GM19238 (cell line): ENCODE measurements at regions not wholly inside any gene's neighbourhood (a gene's known extent, or its start where the extent isn't known, plus 50 kb on each side); places are given as distances from the start of the nearest gene placed in this dataset.
"Not testable (repeated sequence)": the region's sequence is repeated elsewhere in the genome, so short reads cannot be mapped to it uniquely, and the experiment has no call there.

Experiments
- DNase-seq: peaks from one replicate; pipeline ENCODE4 v3.0.0; 2011; ENCODE audit warnings: low spot score; ENCODE audit not compliant: insufficient read length

- not testable (repeated sequence) for DNase-seq
These were observed 131.8 kb upstream of the RXFP2 start for GRCh38 chr13:31607531-31607930.

GRCh38 chr13:31608780-31609179 is 130.5 kb upstream of the RXFP2 start:
- not testable (repeated sequence) for DNase-seq

- DNase-seq = no peak
These were observed 128.9 kb upstream of the RXFP2 start for GRCh38 chr13:31610270-31610998.

GRCh38 chr13:31611214-31611613 is 128.1 kb upstream of the RXFP2 start:
- DNase-seq = no peak

- no peak for DNase-seq
These were observed 125.3 kb upstream of the RXFP2 start for GRCh38 chr13:31614073-31614472.

- no peak for DNase-seq
These were observed 124.6 kb upstream of the RXFP2 start for GRCh38 chr13:31614704-31615103.

- no peak for DNase-seq
These were observed 114.2 kb upstream of the RXFP2 start for GRCh38 chr13:31625115-31625514.

- no peak for DNase-seq
These were observed 112.1 kb upstream of the RXFP2 start for GRCh38 chr13:31627097-31627845.

- no peak for DNase-seq
These were observed 110.1 kb upstream of the RXFP2 start for GRCh38 chr13:31629085-31629780.

GRCh38 chr13:31631071-31631470 is 108.3 kb upstream of the RXFP2 start:
- no peak for DNase-seq

GRCh38 chr13:31631746-31632145 is 107.6 kb upstream of the RXFP2 start:
- no peak for DNase-seq

- no peak for DNase-seq
These were observed 100.7 kb upstream of the RXFP2 start for GRCh38 chr13:31638577-31638976.

- DNase-seq = no peak
These were observed 99.7 kb upstream of the RXFP2 start for GRCh38 chr13:31639443-31640163.

GRCh38 chr13:31649766-31650165 is 89.6 kb upstream of the RXFP2 start:
- no peak for DNase-seq

GRCh38 chr13:31653730-31654129 is 85.6 kb upstream of the RXFP2 start:
- no peak for DNase-seq

- no peak for DNase-seq
These were observed 75.3 kb upstream of the RXFP2 start for GRCh38 chr13:31663880-31664585.

- DNase-seq = no peak
These were observed 68.3 kb upstream of the RXFP2 start for GRCh38 chr13:31670831-31671617.

GRCh38 chr13:31674051-31674450 is 65.3 kb upstream of the RXFP2 start:
- no peak for DNase-seq

- no peak for DNase-seq
These were observed 63.8 kb upstream of the RXFP2 start for GRCh38 chr13:31675440-31675953.

GRCh38 chr13:31681133-31681532 is 58.2 kb upstream of the RXFP2 start:
- DNase-seq = no peak
